ENCODE measurements at regions not wholly inside any gene's neighbourhood (a gene's known extent, or its start where the extent isn't known, plus 50 kb on each side); places are given as distances from the start of the nearest gene placed in this dataset.

GRCh38 chr5:29796013-29796412 lies 1397.5 kb upstream of the CDH6 start:
- Histone ChIP-seq H3K27me3 (no peaks in the 10 kb centered on the region), H3K9me3 (no peaks in the 10 kb centered on the region)
- WGBS, 2 donors = 76 to 82% methylated on average over 2 of the region's 2 CpGs

GRCh38 chr5:29795096-29795652 lies 1398.3 kb upstream of the CDH6 start:
- Histone ChIP-seq H3K4me3 (no peak overlapping the region), H3K27ac (no peak overlapping the region), H3K27me3 (no peaks in the 10 kb centered on the region), H3K9me3 (no peaks in the 10 kb centered on the region), H3K36me3 (ENCODE audit: low read depth, missing control alignments) (no peaks in the 10 kb centered on the region), H3K4me1 (no peaks in the 10 kb centered on the region)
- DNase-seq = no peak
- intact Hi-C loops (cut with DNase I; ENCODE audit: low total_unique reads) = no loop called here
- TF ChIP-seq POLR2A (IDR thresholded peaks at IDR 0.05) = no peak
- TF ChIP-seq CTCF (IDR thresholded peaks at IDR 0.05) = no peak
- WGBS, 2 donors = 45 to 55% methylated on average over 2 of the region's 2 CpGs

More at GRCh38 chr5:29796013-29796412, 1397.5 kb upstream of the CDH6 start:
- no peak for DNase-seq
- Histone ChIP-seq H3K4me1 (no peaks in the 10 kb centered on the region), H3K27ac (no peak overlapping the region), H3K36me3 (ENCODE audit: low read depth, missing control alignments) (no peaks in the 10 kb centered on the region), H3K4me3 (no peak overlapping the region)
- TF ChIP-seq CTCF (IDR thresholded peaks at IDR 0.05) = no peak
- TF ChIP-seq POLR2A (IDR thresholded peaks at IDR 0.05) = no peak
- intact Hi-C loops (cut with DNase I; ENCODE audit: low total_unique reads) = no loop called here

- Histone ChIP-seq H3K36me3 (ENCODE audit: low read depth, missing control alignments) (no peaks in the 10 kb centered on the region), H3K4me1 (no peaks in the 10 kb centered on the region), H3K4me3 (no peak overlapping the region), H3K27me3 (no peaks in the 10 kb centered on the region), H3K27ac (no peak overlapping the region), H3K9me3 (no peaks in the 10 kb centered on the region)
- WGBS, 2 donors = 51 to 52% methylated on average over 5 of the region's 5 CpGs
- no peak for DNase-seq
- TF ChIP-seq CTCF (IDR thresholded peaks at IDR 0.05) = no peak
- no peak for TF ChIP-seq POLR2A (IDR thresholded peaks at IDR 0.05)
- intact Hi-C loops (cut with DNase I; ENCODE audit: low total_unique reads) = no loop called here
These were observed 1399.2 kb upstream of the CDH6 start for GRCh38 chr5:29794141-29794787.

GRCh38 chr5:29790281-29790680 lies 1403.2 kb upstream of the CDH6 start:
- DNase-seq = no peak

More at GRCh38 chr5:29790281-29790680, 1403.2 kb upstream of the CDH6 start:
- no peaks in the 10 kb centered on the region for H3K4me1 ChIP-seq
- H3K9me3 ChIP-seq = no peaks in the 10 kb centered on the region
- H3K36me3 ChIP-seq (ENCODE audit: low read depth, missing control alignments) = no peaks in the 10 kb centered on the region
- H3K4me3 ChIP-seq = no peak overlapping the region
- TF ChIP-seq POLR2A (IDR thresholded peaks at IDR 0.05) = no peak
- no peak for TF ChIP-seq CTCF (IDR thresholded peaks at IDR 0.05)
- no peaks in the 10 kb centered on the region for H3K27me3 ChIP-seq
- H3K27ac ChIP-seq = no peak overlapping the region
- intact Hi-C loops (cut with DNase I; ENCODE audit: low total_unique reads) = no loop called here

All from testis (tissue), 2 donors.